Activated naive CD8-positive, alpha-beta T cell treated with anti-CD3 and anti-CD28 coated beads, Interleukin-2, amount 10 ng/mL, durations not matched to agents 7 days and 5 days (primary cell): ENCODE measurements at regions not wholly inside any gene's neighbourhood (a gene's known extent, or its start where the extent isn't known, plus 50 kb on each side); places are given as distances from the start of the nearest gene placed in this dataset.

Source experiments
- ATAC-seq: fragments of 150-1000 bp; cut with Tn5 transposase; one replicate; pipeline ENCODE4 v1.10.0; 2021; ENCODE audit warnings: low read depth, moderate library complexity
- POLR2A ChIA-PET: fragments of 350-600 bp; sonication (Branson Sonifier 250); formaldehyde crosslinking; loops from one replicate; lab custom pipeline; 2021; ENCODE audit warnings: antibody characterized with exemption; lab: Charles Lee
- DNase-seq: peaks from one replicate; pipeline ENCODE4 v3.0.0; 2021
- H3K27ac Mint-ChIP-seq: one replicate; pipeline ENCODE4 v1.8.0; 2022; ENCODE audit warnings: mild to moderate bottlenecking, mixed read lengths
- H3K27me3 Mint-ChIP-seq: one replicate; pipeline ENCODE4 v1.8.0; 2022; ENCODE audit warnings: mild to moderate bottlenecking, moderate library complexity, mixed read lengths
- H3K36me3 Mint-ChIP-seq: one replicate; pipeline ENCODE4 v1.8.0; 2021; ENCODE audit warnings: mild to moderate bottlenecking, mixed read lengths
- H3K4me1 Mint-ChIP-seq: one replicate; pipeline ENCODE4 v1.8.0; 2021; ENCODE audit warnings: mixed read lengths
- H3K4me3 Mint-ChIP-seq: one replicate; pipeline ENCODE4 v1.8.0; 2022; ENCODE audit warnings: mild to moderate bottlenecking, moderate library complexity, mixed read lengths
- H3K9me3 Mint-ChIP-seq: one replicate; pipeline ENCODE4 v1.8.0; 2021; ENCODE audit warnings: mixed read lengths

- peaks cover 8% of the 10 kb centered on the region for H3K27me3 Mint-ChIP-seq
- POLR2A ChIA-PET = no interaction called here
- no peaks in the 10 kb centered on the region for H3K36me3 Mint-ChIP-seq
- ATAC-seq (no peak), DNase-seq (no peak)
- H3K4me3 Mint-ChIP-seq = no peak overlapping the region
- no peaks in the 10 kb centered on the region for H3K4me1 Mint-ChIP-seq
- H3K9me3 Mint-ChIP-seq = no peaks in the 10 kb centered on the region
- H3K27ac Mint-ChIP-seq = no peak overlapping the region
Observed at GRCh38 chr4:100290585-100290984, 100.3 kb upstream of the DDIT4L start.

- Mint-ChIP-seq H3K9me3 (no peaks in the 10 kb centered on the region), H3K4me1 (no peaks in the 10 kb centered on the region), H3K27me3 (peaks cover 8% of the 10 kb centered on the region), H3K4me3 (no peak overlapping the region), H3K36me3 (no peaks in the 10 kb centered on the region), H3K27ac (no peak overlapping the region)
- DNase-seq (no peak), ATAC-seq (no peak)
- POLR2A ChIA-PET = no interaction called here
Observed at GRCh38 chr4:100289946-100290345, 99.7 kb upstream of the DDIT4L start.

GRCh38 chr4:100289530-100289888 lies 99.2 kb upstream of the DDIT4L start:
- DNase-seq (no peak), ATAC-seq (no peak)
- peaks cover 8% of the 10 kb centered on the region for H3K27me3 Mint-ChIP-seq
- H3K27ac Mint-ChIP-seq = no peak overlapping the region
- POLR2A ChIA-PET = no interaction called here
- H3K36me3 Mint-ChIP-seq = no peaks in the 10 kb centered on the region
- no peak overlapping the region for H3K4me3 Mint-ChIP-seq
- H3K4me1 Mint-ChIP-seq = no peaks in the 10 kb centered on the region
- no peaks in the 10 kb centered on the region for H3K9me3 Mint-ChIP-seq

- Mint-ChIP-seq H3K9me3 (no peaks in the 10 kb centered on the region), H3K4me1 (no peaks in the 10 kb centered on the region), H3K27me3 (peaks cover 8% of the 10 kb centered on the region), H3K4me3 (no peak overlapping the region), H3K27ac (no peak overlapping the region), H3K36me3 (no peaks in the 10 kb centered on the region)
- no peak for DNase-seq
- ATAC-seq = no peak
- POLR2A ChIA-PET = no interaction called here
Observed at GRCh38 chr4:100288811-100289529, 98.7 kb upstream of the DDIT4L start.

GRCh38 chr4:100288161-100288560 lies 97.9 kb upstream of the DDIT4L start:
- DNase-seq = no peak
- H3K4me1 Mint-ChIP-seq = no peaks in the 10 kb centered on the region
- no peaks in the 10 kb centered on the region for H3K9me3 Mint-ChIP-seq
- H3K27ac Mint-ChIP-seq = no peak overlapping the region
- POLR2A ChIA-PET = no interaction called here
- ATAC-seq = no peak
- H3K4me3 Mint-ChIP-seq = no peak overlapping the region
- peaks cover 8% of the 10 kb centered on the region for H3K27me3 Mint-ChIP-seq
- H3K36me3 Mint-ChIP-seq = no peaks in the 10 kb centered on the region

- Mint-ChIP-seq H3K27me3 (peaks cover 8% of the 10 kb centered on the region), H3K27ac (no peak overlapping the region), H3K4me3 (no peak overlapping the region), H3K4me1 (no peaks in the 10 kb centered on the region), H3K9me3 (no peaks in the 10 kb centered on the region), H3K36me3 (no peaks in the 10 kb centered on the region)
- no peak for ATAC-seq
- POLR2A ChIA-PET = no interaction called here
- no peak for DNase-seq
Observed at GRCh38 chr4:100287534-100287933, 97.3 kb upstream of the DDIT4L start.

GRCh38 chr4:100286636-100287035 lies 96.4 kb upstream of the DDIT4L start:
- Mint-ChIP-seq H3K36me3 (no peaks in the 10 kb centered on the region), H3K27me3 (peaks cover 9% of the 10 kb centered on the region), H3K4me3 (no peak overlapping the region), H3K4me1 (no peaks in the 10 kb centered on the region), H3K27ac (no peak overlapping the region), H3K9me3 (no peaks in the 10 kb centered on the region)
- DNase-seq (no peak), ATAC-seq (no peak)
- POLR2A ChIA-PET = no interaction called here

- no peak for ATAC-seq
- POLR2A ChIA-PET = no interaction called here
- Mint-ChIP-seq H3K27ac (no peak overlapping the region), H3K27me3 (peaks cover 9% of the 10 kb centered on the region), H3K9me3 (no peaks in the 10 kb centered on the region), H3K36me3 (no peaks in the 10 kb centered on the region), H3K4me1 (no peaks in the 10 kb centered on the region), H3K4me3 (no peak overlapping the region)
- DNase-seq = no peak
Observed at GRCh38 chr4:100285121-100285520, 94.9 kb upstream of the DDIT4L start.

- POLR2A ChIA-PET = no interaction called here
- DNase-seq (no peak), ATAC-seq (no peak)
- Mint-ChIP-seq H3K9me3 (no peaks in the 10 kb centered on the region), H3K27me3 (peaks cover 7% of the 10 kb centered on the region), H3K27ac (no peak overlapping the region), H3K4me3 (no peak overlapping the region), H3K4me1 (no peaks in the 10 kb centered on the region), H3K36me3 (no peaks in the 10 kb centered on the region)
Observed at GRCh38 chr4:100284129-100284880, 94.0 kb upstream of the DDIT4L start.

GRCh38 chr4:100280807-100281206 lies 90.5 kb upstream of the DDIT4L start:
- no peak for DNase-seq
- ATAC-seq = no peak
- no peaks in the 10 kb centered on the region for H3K4me1 Mint-ChIP-seq

GRCh38 chr4:100278567-100278966 lies 88.3 kb upstream of the DDIT4L start:
- no peak overlapping the region for H3K4me3 Mint-ChIP-seq
- no peaks in the 10 kb centered on the region for H3K36me3 Mint-ChIP-seq
- H3K27me3 Mint-ChIP-seq = peaks cover 5% of the 10 kb centered on the region
- POLR2A ChIA-PET = no interaction called here
- H3K4me1 Mint-ChIP-seq = no peaks in the 10 kb centered on the region
- no peak for DNase-seq
- no peaks in the 10 kb centered on the region for H3K9me3 Mint-ChIP-seq
- no peak overlapping the region for H3K27ac Mint-ChIP-seq
- ATAC-seq = no peak

More at GRCh38 chr4:100280807-100281206, 90.5 kb upstream of the DDIT4L start:
- POLR2A ChIA-PET = no interaction called here
- no peaks in the 10 kb centered on the region for H3K9me3 Mint-ChIP-seq
- H3K27me3 Mint-ChIP-seq = peaks cover 5% of the 10 kb centered on the region
- no peak overlapping the region for H3K4me3 Mint-ChIP-seq
- no peak overlapping the region for H3K27ac Mint-ChIP-seq
- no peaks in the 10 kb centered on the region for H3K36me3 Mint-ChIP-seq

- Mint-ChIP-seq H3K36me3 (no peaks in the 10 kb centered on the region), H3K27ac (no peak overlapping the region), H3K9me3 (peaks cover 4% of the 10 kb centered on the region), H3K27me3 (peaks cover 5% of the 10 kb centered on the region), H3K4me3 (no peak overlapping the region), H3K4me1 (no peaks in the 10 kb centered on the region)
- DNase-seq (no peak), ATAC-seq (no peak)
- POLR2A ChIA-PET = interaction anchor here (0.7 kb wide), 1 partner anchor 182 kb away, joined by 3 read pairs; no protein-coding TSS in a partner anchor
Observed at GRCh38 chr4:100269446-100269845, 79.2 kb upstream of the DDIT4L start.

GRCh38 chr4:100268789-100269188 lies 78.5 kb upstream of the DDIT4L start:
- H3K9me3 Mint-ChIP-seq = peaks cover 4% of the 10 kb centered on the region
- POLR2A ChIA-PET = no interaction called here
- no peak for ATAC-seq
- no peak overlapping the region for H3K27ac Mint-ChIP-seq
- no peaks in the 10 kb centered on the region for H3K36me3 Mint-ChIP-seq
- peaks cover 5% of the 10 kb centered on the region for H3K27me3 Mint-ChIP-seq
- DNase-seq = no peak
- H3K4me1 Mint-ChIP-seq = no peaks in the 10 kb centered on the region
- no peak overlapping the region for H3K4me3 Mint-ChIP-seq

GRCh38 chr4:100261346-100261745 lies 71.1 kb upstream of the DDIT4L start:
- Mint-ChIP-seq H3K36me3 (no peaks in the 10 kb centered on the region), H3K27me3 (peaks cover 9% of the 10 kb centered on the region), H3K27ac (no peak overlapping the region), H3K9me3 (peaks cover 2% of the 10 kb centered on the region), H3K4me3 (no peak overlapping the region), H3K4me1 (peaks cover 3% of the 10 kb centered on the region)
- DNase-seq = no peak
- ATAC-seq = no peak
- POLR2A ChIA-PET = interaction anchor here (0.7 kb wide), 1 partner anchor 88 kb away, joined by 3 read pairs; no protein-coding TSS in a partner anchor
